ENCODE measurements at regions not wholly inside any gene's neighbourhood (a gene's known extent, or its start where the extent isn't known, plus 50 kb on each side); places are given as distances from the start of the nearest gene placed in this dataset.

GRCh38 chr3:176780766-176781165, 416.5 kb downstream of the TBL1XR1 start:
- TF ChIP-seq CTCF (IDR thresholded peaks at IDR 0.05; ENCODE audit: extremely low read depth, missing control alignments): no peak
- no peak for DNase-seq (ENCODE audit: low spot score)

GRCh38 chr3:176776622-176777175, 420.6 kb downstream of the TBL1XR1 start:
- no peak for TF ChIP-seq CTCF (IDR thresholded peaks at IDR 0.05; ENCODE audit: extremely low read depth, missing control alignments)
- DNase-seq (ENCODE audit: low spot score): no peak

GRCh38 chr3:176769547-176770190, 427.6 kb downstream of the TBL1XR1 start:
- no peak for DNase-seq (ENCODE audit: low spot score)
- no peak for TF ChIP-seq CTCF (IDR thresholded peaks at IDR 0.05; ENCODE audit: extremely low read depth, missing control alignments)

- no peak for DNase-seq (ENCODE audit: low spot score)
- TF ChIP-seq CTCF (IDR thresholded peaks at IDR 0.05; ENCODE audit: extremely low read depth, missing control alignments): no peak
Observed at GRCh38 chr3:176767385-176767784, 429.9 kb downstream of the TBL1XR1 start.

GRCh38 chr3:176766862-176767261, 430.4 kb downstream of the TBL1XR1 start:
- DNase-seq (ENCODE audit: low spot score): no peak
- no peak for TF ChIP-seq CTCF (IDR thresholded peaks at IDR 0.05; ENCODE audit: extremely low read depth, missing control alignments)

GRCh38 chr3:176765382-176765900, 431.8 kb downstream of the TBL1XR1 start:
- TF ChIP-seq CTCF (IDR thresholded peaks at IDR 0.05; ENCODE audit: extremely low read depth, missing control alignments): no peak
- DNase-seq (ENCODE audit: low spot score): no peak

GRCh38 chr3:176759815-176760506, 437.3 kb downstream of the TBL1XR1 start:
- TF ChIP-seq CTCF (IDR thresholded peaks at IDR 0.05; ENCODE audit: extremely low read depth, missing control alignments): no peak
- no peak for DNase-seq (ENCODE audit: low spot score)
